Renal pelvis (tissue), 1 donor: ENCODE measurements at regions not wholly inside any gene's neighbourhood (a gene's known extent, or its start where the extent isn't known, plus 50 kb on each side); places are given as distances from the start of the nearest gene placed in this dataset.

Experiments used
- DNase-seq: peaks from one replicate; pipeline ENCODE4 v3.0.0-alpha.2; 2013

- DNase-seq: no peak
Measured at GRCh38 chr1:4044967-4045366, 144.9 kb upstream of the C1orf174 start.

GRCh38 chr1:4045397-4046010, 145.4 kb upstream of the C1orf174 start:
- DNase-seq: no peak

GRCh38 chr1:4046836-4047461, 146.9 kb upstream of the C1orf174 start:
- no peak for DNase-seq

- no peak for DNase-seq
Measured at GRCh38 chr1:4047666-4048065, 147.6 kb upstream of the C1orf174 start.

GRCh38 chr1:4048076-4048475, 148.0 kb upstream of the C1orf174 start:
- no peak for DNase-seq

- no peak for DNase-seq
Measured at GRCh38 chr1:4048921-4049320, 148.8 kb upstream of the C1orf174 start.

GRCh38 chr1:4050998-4051397, 150.9 kb upstream of the C1orf174 start:
- no peak for DNase-seq

- DNase-seq: no peak
Measured at GRCh38 chr1:4052657-4053056, 152.6 kb upstream of the C1orf174 start.

- no peak for DNase-seq
Measured at GRCh38 chr1:4053160-4053748, 153.2 kb upstream of the C1orf174 start.

- no peak for DNase-seq
Measured at GRCh38 chr1:4053774-4054173, 153.7 kb upstream of the C1orf174 start.

- no peak for DNase-seq
Measured at GRCh38 chr1:4055294-4055967, 155.4 kb upstream of the C1orf174 start.

- no peak for DNase-seq
Measured at GRCh38 chr1:4056422-4056821, 156.3 kb upstream of the C1orf174 start.

- no peak for DNase-seq
Measured at GRCh38 chr1:4056989-4057388, 156.9 kb upstream of the C1orf174 start.

GRCh38 chr1:4057603-4058002, 157.5 kb upstream of the C1orf174 start:
- DNase-seq: no peak

GRCh38 chr1:4058122-4058521, 158.1 kb upstream of the C1orf174 start:
- DNase-seq: no peak

GRCh38 chr1:4058706-4059105, 158.6 kb upstream of the C1orf174 start:
- DNase-seq: no peak

GRCh38 chr1:4059270-4059669, 159.2 kb upstream of the C1orf174 start:
- DNase-seq: no peak

- DNase-seq: no peak
Measured at GRCh38 chr1:4060850-4061249, 160.8 kb upstream of the C1orf174 start.

- no peak for DNase-seq
Measured at GRCh38 chr1:4061521-4062031, 161.5 kb upstream of the C1orf174 start.

GRCh38 chr1:4062041-4062440, 162.0 kb upstream of the C1orf174 start:
- DNase-seq: no peak

- DNase-seq: no peak
Measured at GRCh38 chr1:4062560-4062959, 162.5 kb upstream of the C1orf174 start.

- no peak for DNase-seq
Measured at GRCh38 chr1:4062992-4063391, 162.9 kb upstream of the C1orf174 start.

- DNase-seq: no peak
Measured at GRCh38 chr1:4063516-4063915, 163.4 kb upstream of the C1orf174 start.
